ENCODE measurements at regions not wholly inside any gene's neighbourhood (a gene's known extent, or its start where the extent isn't known, plus 50 kb on each side); places are given as distances from the start of the nearest gene placed in this dataset.
"Not testable (repeated sequence)": the region's sequence is repeated elsewhere in the genome, so short reads cannot be mapped to it uniquely, and the experiment has no call there.

GRCh38 chr2:134014196-134014960 lies 239.5 kb upstream of the MGAT5 start:
- DNase-seq (ENCODE audit: low read depth, low spot score), result no peak

GRCh38 chr2:134019871-134020270 lies 234.0 kb upstream of the MGAT5 start:
- DNase-seq (ENCODE audit: low read depth, low spot score), result no peak

DNA sequence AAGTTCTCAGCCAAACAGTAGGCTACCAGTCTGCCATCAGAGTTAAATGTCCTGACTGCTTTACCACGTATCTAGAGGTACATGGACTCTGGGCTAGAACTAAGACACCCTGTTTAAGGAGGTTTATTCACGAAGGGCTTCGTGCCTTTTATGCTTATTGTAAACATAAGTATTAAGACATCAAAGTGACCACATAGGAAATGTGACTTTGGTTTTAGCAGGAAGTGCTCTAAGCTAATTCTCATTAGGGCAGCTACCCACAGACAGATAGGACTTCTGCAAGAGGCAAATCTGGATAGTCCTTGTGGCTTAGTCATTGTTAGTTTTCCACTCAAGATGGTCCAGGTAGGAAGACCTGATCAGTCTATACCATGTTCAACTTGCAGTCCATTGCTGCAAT lies 233.3 kb upstream of the MGAT5 start:
- DNase-seq (ENCODE audit: low read depth, low spot score), result no peak

- no peak for DNase-seq (ENCODE audit: low read depth, low spot score)
Observed at GRCh38 chr2:134021830-134022524, 231.9 kb upstream of the MGAT5 start.

DNA sequence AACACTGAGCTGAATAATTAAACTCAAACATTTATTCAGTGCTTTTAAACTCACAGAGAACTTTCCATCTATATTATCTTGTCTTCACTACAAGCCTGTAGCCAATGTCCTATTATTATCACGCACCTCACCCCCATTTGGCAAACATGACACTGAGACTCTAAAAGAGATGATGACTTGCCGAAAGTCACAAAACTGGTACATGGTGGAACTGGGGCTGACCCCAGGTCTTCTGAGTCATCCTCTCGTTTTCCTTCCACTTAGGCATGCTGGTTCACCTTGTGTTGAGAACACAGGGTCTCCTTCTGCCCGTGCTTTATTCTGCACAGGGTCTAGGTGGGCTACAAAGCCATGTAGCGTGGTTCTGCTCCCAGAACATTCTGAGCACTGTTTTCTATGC lies 230.0 kb upstream of the MGAT5 start:
- DNase-seq (ENCODE audit: low read depth, low spot score), result no peak

- DNase-seq (ENCODE audit: low read depth, low spot score), result no peak
Observed at GRCh38 chr2:134027980-134028379, 225.9 kb upstream of the MGAT5 start.

DNA sequence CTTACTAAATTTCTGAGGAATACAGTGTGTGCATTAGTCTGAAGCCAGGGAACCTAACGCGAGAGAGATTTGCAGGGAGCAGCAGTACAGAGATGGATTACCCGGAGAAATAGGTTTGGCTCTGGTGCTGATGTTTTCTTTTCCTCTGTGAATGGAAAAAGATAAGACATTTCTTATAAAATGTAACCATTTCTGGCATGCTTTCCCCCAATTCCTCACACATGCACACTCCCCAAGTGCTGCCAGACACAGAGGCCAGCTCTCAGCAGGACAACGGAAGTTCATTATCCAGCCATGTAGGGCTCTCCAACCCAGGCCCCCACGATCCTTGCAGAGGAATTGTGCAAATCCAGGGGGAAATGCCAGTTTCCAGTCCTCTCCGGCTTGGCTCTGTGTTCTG lies 224.5 kb upstream of the MGAT5 start:
- peak; percentile 16 for DNase-seq (ENCODE audit: low read depth, low spot score)

GRCh38 chr2:134031539-134031938 lies 222.3 kb upstream of the MGAT5 start:
- no peak for DNase-seq (ENCODE audit: low read depth, low spot score)

DNA sequence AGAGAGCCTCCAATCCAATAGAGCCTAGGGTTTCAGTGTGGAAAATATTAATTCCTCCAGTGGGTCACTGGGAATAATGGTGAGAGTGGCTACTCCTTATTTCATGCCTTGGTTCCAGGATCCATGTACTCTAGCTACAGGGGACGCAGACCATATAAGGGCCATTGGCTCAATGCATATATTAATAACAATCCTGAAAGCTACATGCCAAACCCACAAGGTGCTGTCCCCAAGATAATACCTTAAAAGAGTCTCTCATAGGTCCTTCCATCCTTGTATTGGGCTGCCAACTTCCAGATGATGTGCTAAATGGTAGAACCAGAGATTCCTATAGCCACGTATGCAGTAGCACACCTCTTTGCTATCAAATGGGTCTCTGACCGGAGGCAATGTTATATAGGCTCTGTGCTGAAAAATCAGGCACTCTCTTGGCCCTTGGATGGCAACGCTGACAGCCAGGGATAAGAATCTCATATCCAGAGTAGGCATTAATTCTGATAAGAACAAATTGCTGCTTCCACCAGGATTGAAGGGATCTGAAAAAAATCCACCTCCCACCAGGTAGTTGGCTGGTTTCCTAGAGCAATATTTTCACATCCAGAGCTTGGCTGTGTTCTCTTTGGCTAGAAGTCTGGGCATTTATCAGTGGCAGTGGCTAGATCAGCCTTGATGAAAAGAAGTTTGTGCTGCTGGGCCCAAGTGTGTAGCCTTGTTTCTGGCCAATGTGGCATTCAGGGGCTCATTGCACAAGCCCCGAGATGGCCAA lies 218.1 kb upstream of the MGAT5 start:
- no peak for DNase-seq (ENCODE audit: low read depth, low spot score)

GRCh38 chr2:134039912-134040581 lies 213.8 kb upstream of the MGAT5 start:
- DNase-seq (ENCODE audit: low read depth, low spot score), result no peak

DNA sequence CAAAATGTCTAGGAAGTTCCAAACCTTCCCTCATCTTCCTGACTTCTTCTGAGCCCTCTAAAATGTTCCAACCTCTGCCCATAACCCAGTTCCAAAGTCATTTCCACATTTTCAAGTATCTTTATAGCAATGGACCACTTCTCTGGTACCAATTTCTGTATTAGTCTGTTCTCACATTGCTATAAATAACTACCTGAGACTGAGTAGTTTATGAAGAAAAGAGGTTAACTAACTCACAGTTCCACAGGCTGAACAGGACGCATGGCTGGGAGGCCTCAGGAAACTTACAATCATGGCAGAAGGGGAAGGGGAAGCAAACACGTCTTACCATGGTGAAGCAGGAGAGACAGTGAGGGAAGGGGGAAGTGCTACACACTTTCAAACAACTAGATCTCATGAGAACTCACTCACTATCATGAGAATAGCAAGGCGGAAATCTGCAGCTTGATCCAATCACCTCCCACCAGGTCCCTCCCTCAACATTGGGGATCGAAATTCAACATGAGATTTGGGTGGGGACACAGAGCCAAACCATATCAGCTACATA lies 213.2 kb upstream of the MGAT5 start:
- not testable (repeated sequence) for DNase-seq (ENCODE audit: low read depth, low spot score)

- no peak for DNase-seq (ENCODE audit: low read depth, low spot score)
Observed at GRCh38 chr2:134041877-134042276, 212.0 kb upstream of the MGAT5 start.

DNA sequence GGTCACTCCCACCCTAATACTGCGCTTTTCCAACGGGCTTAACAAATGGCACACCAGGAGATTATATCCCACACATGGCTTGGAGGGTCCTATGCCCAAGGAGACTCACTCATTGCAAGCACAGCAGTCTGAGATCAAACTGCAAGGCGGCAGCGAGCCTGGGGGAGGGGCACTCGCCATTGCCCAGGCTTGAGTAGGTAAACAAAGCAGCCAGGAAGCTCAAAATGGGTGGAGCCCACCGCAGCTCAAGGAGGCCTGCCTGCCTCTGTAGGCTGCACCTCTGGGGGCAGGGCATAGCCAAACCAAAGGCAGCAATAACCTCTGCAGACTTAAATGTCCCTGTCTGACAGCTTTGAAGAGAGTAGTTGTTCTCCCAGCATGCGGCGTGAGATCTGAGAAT lies 210.8 kb upstream of the MGAT5 start:
- not testable (repeated sequence) for DNase-seq (ENCODE audit: low read depth, low spot score)

DNA sequence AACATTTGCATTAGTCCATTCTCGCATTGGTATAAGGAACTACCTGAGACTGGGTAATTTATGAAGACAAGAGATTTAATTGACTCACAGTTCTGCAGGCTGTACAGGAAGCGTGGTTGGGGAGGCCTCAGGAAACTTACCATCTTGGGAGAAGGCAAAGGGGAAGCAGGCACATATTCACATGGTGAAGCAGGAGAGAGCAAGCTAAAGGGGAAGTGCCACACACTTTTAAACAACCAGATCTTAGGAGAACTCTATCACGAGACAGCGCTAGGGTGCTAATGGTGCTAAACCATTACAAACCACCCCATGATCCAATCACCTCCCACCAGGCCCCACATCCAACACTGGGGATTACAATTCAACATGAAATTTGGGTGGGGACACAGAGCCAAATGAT lies 201.7 kb upstream of the MGAT5 start:
- DNase-seq (ENCODE audit: low read depth, low spot score), result no peak

DNA sequence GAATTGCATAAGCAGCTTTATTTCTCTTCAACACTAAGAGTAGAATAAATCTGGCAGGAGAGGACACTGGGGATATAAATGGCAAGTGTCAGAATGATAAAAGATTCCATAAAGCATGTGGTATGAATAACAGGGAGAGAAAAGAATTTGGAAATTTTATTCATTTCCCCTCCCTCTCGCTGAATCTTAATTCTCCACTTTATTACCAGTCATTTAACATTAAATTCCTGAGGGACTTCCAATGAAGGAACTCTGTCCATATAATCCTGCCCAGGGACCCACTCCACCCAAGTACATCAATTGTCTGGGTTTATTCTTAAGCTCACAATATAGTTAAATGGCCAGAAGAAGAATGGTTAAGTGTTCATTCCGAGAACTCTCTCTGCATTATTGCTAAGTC lies 197.7 kb upstream of the MGAT5 start:
- DNase-seq (ENCODE audit: low read depth, low spot score), result no peak

DNA sequence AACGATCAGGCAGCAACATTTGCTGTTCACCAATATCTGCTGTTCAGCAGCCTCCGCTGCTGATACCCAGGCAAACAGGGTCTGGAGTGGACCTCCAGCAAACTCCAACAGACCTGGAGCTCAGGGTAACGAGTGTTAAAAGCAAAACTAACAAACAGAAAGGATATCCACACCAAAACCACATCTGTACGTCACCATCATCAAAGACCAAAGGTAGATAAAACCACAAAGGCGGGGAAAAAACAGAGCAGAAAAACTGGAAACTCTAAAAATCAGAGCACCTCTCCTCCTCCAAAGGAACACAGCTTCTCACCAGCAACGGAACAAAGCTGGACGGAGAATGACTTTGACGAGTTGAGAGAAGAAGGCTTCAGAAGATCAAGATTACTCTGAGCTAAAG lies 192.8 kb upstream of the MGAT5 start:
- DNase-seq (ENCODE audit: low read depth, low spot score), result not testable (repeated sequence)

- not testable (repeated sequence) for DNase-seq (ENCODE audit: low read depth, low spot score)
Observed at GRCh38 chr2:134062235-134062634, 191.6 kb upstream of the MGAT5 start.

DNA sequence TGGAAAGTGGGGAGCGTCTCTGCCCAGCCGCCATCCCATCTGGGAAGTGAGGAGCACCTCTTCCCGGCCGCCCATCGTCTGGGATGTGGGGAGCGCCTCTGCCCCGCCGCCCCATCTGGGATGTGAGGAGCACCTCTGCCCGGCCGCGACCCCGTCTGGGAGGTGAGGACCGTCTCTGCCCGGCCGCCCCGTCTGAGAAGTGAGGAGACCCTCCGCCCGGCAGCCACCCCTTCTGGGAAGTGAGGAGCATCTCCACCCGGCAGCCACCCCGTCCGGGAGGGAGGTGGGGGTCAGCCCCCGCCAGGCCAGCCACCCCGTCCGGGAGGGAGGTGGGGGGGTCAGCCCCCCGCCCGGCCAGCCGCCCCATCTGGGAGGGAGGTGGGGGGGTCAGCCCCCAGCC lies 190.0 kb upstream of the MGAT5 start:
- DNase-seq (ENCODE audit: low read depth, low spot score), result not testable (repeated sequence)

DNA sequence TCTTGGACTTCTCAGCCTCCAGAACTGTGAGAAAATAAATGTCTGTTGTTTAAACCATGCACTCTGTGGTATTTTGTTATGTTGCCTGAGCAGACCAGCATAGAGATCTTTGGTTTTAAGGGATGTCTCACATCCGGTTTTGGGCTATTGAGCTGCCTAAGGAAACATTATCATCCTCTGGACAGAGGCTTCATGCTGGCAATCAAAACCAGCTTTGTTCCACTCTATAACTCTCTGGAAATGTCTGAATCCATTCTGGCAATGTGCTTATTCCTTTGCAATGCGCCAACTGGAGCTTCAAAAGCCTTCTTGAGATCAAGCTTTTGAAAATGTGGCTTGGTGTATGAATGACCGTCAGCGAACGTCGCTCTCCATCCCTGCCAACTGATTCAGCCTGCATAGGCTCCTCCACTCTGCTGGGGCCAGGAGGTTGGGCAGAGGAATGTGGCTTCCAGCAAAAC lies 183.6 kb upstream of the MGAT5 start:
- no peak for DNase-seq (ENCODE audit: low read depth, low spot score)

DNA sequence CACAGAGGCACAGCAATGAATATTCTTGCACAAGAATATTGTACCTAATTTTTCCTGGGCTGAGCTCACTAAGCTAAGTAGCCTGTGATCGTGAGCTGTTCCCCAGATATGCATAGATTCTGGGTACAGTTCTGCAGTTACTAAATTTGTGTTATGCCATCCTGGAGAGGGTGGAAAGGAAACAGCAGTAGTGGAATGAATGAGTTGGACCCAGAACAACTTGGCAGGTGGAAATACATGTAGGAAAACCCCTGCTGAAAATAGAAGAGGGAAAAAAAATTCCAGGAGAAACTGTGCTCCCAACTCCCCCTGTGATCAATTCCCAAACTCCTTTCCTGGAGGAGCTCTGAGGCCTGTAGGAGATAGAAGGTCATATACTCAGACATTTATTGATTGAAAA lies 181.5 kb upstream of the MGAT5 start:
- no peak for DNase-seq (ENCODE audit: low read depth, low spot score)

DNA sequence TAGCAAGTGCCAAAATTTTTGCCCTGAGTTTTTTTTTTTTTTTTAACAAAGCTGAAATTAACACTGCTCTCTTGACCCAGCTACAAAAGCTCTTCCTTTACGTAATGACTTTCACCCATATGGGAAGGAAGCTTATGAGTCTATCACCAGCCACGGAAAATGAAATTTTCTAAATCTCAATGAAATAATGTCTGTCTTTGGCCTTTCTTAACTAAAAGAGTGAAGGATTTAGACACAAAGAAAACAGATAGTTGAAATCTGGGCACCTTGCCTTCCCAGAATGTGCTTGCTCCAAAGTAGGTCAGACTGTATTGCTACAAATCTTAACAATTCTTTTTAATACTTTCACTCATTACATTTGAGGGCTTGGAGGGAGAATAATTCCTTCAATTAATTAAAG lies 180.8 kb upstream of the MGAT5 start:
- DNase-seq (ENCODE audit: low read depth, low spot score), result no peak

DNA sequence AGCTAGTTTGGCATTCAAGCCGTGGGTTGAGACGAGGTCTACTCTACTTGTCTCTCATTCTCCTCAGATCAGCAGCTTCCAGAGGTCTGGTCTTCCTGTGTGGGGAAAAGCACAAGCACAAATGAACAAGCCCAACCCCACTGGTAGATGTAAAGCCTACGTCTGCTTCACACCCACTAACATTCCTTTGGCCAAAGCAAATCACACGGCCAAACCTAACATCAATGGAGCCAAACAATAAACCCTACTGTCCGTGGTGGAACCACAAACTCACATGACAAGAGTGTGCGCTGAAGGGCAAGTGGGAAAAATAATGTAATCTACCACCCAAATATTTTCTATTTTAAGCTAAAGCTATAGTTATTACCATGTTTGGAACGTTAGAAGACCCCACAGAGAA lies 179.3 kb upstream of the MGAT5 start:
- no peak for DNase-seq (ENCODE audit: low read depth, low spot score)

Data from ELF-1 (cell line).